NCI-H1694 (cell line): ENCODE measurements at regions not wholly inside any gene's neighbourhood (a gene's known extent, or its start where the extent isn't known, plus 50 kb on each side); places are given as distances from the start of the nearest gene placed in this dataset.

Source experiments
- DNase-seq: peaks from one replicate; lab custom pipeline; 2025; lab: John Stamatoyannopoulos, UW

DNA sequence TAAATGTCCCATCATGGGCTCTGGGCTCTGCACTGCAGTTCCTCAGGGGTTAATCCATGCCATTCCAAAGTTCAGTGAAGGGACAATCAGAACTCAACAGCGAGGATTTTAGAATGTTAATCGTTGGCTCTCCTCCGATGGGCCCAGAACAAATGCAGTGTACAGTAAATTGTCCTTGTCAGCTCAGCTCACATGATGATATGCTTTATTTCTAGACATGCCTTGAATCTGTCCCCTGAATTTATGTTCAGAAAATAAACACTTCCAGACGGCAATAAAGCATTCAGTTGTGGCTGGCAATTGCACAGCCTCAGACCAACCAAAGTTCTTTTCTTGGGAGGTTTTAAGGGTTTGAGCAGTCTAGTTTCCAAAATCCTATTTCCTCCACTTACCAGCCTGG is 981.2 kb downstream of the BCL11A start:
- no peak for DNase-seq

DNA sequence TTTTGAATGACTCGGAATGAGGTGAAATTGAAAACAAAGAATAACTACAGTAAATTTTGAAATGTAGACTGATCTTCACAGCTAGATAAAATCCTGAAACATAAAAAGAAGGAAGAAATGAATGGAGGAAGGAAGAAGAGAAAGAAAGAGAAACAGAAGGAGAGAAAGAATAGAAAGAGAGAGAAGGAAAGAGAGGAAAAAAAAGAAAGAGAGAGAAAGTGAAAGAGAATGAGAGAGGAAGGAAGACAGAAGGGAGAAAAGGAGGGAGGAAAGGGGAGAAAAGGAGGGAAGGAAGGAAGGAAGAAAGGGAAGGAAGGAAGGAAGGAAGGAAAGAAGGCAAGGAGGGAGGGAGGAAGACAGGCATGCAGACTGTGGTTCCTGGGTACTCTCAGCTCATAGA is 982.6 kb downstream of the BCL11A start:
- no peak for DNase-seq

DNA sequence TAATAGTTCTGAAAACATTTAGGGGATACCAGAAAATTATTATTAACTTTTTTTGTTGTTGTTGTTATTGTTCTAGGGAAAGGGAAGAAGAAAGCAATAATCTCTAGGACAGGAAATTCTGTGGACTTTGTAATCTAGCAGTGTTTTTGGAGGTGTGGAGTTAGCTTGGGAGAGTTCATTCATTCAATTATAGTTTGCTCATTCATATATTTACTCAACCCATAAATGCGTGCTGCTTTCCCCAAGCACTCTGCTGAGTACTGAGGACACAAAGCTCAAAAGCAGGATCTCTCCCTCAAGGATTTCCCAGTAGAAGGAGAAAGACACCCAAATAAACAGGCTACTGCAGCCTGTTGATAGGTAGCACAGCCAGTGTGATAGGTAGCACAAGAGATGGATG is 984.3 kb downstream of the BCL11A start:
- DNase-seq: no peak

DNA sequence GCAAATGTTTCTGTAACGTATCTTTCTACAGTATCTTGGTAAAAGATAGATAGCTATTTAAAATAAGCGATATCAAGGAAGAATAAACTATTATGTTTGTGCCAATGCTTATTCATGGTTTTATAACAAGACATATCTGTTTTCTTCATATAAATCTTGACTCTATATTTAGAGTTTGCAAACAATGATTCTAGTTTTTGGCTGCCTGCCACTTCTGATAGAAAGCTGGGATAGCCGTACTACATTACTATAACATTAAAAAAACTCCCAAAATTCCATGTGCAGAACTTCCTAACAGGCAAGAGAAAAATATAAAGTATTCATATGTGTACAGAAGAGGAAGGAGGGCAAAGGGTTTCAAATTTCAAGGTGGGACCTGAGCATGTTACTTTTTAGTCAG is 985.0 kb downstream of the BCL11A start:
- DNase-seq: no peak

DNA sequence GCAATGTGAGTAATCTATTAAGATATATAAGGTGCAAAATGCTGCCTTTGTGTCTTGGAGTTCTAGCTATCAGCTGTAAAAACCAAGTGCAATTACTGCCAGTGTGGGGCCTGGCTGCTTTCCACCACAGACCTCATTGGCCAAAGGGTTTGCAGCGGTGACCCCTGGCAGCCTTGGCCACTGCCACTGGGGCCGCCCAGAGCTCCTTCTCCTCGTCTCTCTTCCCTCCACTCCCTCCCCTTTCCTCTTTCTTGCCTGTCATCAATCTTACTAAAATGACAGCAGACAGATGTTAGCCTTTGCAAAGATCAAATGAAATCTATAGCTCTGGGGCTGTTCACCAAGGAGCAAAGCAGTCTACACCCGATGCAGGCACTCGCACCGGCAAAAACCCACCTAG is 986.3 kb downstream of the BCL11A start:
- peak; percentile 24 for DNase-seq

DNA sequence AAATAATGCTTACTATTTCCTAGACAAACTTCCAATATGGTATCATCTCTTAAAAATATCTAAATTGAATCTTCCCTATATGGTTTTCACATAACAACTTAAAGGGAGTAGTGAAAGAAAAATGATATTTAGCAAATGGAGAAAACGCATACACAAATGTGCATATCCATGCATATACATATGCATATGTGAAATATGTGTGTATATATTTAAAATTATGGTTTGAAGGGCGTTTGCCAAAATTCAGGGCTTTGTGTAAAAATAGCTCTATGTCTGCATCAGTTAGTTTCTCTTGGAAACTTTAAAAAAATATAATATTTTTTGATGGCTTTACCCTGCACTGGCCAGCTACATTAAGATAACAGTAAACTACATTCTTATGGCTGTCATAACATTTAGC is 986.7 kb downstream of the BCL11A start:
- DNase-seq: no peak

DNA sequence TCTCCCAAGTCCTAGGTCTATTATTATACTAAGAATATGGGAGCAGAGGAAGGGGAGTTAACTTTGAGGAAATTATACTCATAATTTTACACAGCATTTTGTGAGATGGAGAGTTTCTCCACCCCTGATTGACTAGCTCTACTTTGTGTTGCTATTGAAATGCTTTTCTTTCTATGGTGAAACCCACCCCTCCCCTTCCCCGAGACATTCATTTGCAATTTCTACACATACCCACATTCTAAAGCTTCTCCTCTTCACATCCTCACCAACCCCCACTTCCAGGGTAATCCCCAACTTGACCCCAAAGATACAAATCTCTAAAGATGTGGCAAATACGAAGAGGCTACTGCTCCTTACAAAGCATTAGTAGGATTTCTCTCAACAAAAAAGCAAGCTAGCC is 992.2 kb downstream of the BCL11A start:
- DNase-seq: no peak

DNA sequence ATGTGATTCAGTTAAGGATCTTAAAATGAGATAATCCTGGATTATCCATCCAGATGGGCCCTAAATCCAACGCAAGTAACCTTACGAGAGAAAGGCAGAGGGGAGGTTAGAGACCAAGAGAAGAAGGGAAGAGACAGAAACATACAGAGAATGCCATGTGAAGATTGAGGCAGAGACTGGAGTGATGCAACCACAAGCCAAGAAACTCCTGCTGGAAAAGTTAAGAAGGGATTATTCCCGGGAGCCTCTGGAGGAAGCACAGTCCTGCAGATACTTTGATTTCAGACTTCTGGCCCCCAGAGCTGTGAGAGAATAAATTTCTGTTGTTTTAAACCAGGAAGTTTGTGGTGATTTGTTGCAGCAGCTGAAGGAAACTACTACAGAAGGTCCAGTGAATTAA is 992.7 kb downstream of the BCL11A start:
- DNase-seq: no peak

DNA sequence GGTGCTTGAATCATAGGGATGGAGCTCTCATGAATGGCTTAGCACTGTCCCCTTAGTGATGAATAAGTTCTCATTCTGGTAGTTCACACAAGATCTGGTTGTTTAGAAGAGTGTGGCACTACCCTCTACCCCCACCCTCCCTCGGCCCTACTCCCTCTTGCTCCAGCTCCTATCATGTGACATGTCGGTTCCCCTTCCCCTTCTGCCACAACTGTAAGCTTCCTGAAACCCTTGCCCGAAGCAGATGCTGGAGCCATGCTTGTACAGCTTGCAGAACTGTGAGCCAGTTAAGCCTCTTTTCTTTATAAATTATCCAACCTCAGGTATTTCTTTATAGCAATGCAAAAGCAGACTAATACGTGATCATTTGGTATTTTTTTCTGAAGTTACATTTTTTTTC is 1012.6 kb downstream of the BCL11A start:
- no peak for DNase-seq

DNA sequence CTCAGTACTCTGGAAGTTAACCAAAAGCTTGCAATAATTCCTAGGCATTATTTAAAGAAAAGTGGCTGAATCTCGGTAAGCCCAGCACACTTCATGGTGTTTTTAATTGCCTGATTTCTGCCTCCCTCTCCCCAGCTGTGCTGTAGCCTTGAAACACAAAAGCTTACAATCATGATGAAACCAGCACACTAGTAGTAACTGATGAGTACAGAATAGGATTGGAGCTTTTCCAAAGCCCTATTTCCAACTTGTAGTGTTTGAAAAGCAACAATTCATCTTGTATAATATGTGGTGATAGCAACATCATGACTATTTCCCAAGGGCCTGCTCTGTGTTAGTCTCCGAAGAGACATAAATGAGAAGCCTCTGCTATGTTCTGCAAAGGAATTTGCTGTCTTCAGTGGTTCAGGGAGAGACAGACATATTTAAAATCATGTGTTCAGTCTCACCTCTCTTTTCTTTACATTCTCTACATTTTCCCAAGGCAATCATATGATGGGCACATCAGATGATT is 1015.0 kb downstream of the BCL11A start:
- no peak for DNase-seq

DNA sequence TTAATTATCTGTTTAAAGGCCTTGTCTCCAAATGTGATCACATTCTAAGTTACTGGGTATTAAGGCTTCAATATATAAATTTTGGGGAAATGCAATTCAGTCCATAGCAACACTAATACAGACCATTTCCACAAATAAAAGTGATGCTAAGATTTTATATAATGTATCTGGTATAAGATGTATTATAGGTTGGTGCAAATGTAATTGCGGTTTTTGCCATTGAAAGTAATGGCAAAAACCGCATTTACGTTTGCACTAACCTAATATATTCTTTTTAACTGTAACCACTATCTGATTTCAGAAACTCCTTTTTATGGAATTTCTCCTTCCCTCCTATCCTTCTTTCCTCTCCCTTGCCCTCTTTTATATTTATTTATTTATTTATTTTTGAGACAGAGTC is 1020.6 kb downstream of the BCL11A start:
- DNase-seq: no peak

DNA sequence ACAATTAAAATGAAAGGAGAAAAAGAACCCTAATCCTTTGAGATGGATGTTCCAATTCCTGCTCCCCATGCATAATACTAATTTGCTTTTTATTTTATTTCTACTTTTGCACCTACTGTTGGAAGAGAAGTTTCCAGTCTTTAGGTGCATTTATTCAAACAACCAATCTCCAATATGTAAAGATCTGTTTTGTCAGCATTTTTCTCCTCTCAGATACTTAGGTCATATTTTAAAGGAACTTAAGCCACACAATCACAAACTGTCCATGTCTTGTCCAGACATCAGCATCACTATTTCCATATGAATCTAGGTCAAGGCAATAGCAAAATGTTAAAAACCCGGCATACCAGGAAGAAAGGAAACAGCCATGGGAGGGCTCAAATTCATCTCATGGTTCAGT is 1023.2 kb downstream of the BCL11A start:
- DNase-seq: no peak

DNA sequence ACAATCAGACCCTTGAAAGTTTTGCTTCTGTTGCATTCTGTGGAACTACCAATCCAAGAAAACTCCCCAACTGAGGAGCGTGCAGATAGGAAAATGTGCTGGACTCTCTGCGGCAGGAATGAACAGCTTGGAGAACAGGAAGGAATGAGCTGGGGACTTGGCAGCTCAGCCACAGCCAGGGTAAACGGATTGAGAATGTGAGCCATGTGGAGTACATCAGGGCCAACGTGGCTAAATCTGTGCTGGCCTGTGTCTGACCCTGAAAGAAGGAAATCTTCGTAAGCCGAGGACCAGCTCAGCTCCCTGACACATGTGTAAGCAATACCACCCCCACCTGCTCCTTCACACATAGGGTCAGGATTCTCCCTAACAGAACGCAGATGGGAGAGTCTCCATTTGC is 1023.7 kb downstream of the BCL11A start:
- no peak for DNase-seq

DNA sequence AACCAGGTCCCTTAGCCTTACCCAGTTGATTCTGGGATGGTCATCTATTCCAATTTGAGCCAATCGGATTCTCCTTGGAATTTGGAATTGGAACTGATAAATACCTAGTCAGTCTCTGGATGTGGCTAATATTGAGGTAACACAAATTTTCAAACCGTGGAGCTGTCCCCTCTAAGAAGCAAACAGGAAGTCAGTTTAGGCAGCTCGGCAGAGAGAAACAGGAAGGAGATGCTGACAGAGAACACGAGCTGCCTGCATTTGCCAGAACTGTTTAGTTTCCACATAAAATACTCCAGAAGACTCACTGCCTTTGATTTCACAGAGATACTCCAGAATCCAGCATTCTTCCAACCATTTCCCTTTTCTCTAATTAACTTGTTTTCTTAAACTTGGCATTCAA is 1024.9 kb downstream of the BCL11A start:
- no peak for DNase-seq

DNA sequence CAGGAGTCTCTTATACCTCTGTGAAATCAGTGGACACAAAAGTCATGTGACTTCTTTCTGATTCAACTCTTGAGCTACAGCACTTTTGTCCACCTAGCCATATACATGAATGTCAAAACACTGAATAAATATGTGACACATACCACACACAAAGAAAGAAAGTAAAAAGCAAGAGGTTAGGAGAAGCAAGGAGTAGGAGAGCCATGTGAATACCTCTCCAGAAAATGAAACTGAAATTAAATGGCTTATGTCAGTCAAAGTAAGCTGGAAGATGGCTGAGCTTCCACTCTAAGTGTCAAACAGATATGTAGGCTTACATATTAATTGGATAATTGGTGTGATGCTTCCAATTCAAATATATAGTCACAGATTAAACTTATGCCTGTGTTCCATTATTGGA is 1050.5 kb downstream of the BCL11A start:
- DNase-seq: no peak

DNA sequence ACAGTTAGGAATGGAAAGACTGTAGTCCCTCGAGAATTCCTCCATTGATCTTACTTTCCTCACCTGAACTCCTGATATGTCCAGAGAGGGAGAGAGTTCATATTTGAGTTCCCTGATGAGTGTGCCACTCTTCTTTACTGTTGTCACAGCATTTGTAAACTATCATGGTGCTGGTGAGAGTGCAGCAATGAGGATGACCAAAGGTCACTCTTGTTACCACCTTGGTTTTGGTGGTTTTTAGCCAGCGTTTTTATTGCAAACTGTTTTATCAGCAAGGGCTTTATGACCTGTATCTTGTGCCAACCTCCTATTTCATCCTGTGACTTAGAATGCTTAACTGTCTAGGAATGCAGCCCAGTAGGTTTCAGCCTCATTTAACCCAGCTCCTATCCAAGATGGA is 1062.5 kb downstream of the BCL11A start:
- DNase-seq: no peak

DNA sequence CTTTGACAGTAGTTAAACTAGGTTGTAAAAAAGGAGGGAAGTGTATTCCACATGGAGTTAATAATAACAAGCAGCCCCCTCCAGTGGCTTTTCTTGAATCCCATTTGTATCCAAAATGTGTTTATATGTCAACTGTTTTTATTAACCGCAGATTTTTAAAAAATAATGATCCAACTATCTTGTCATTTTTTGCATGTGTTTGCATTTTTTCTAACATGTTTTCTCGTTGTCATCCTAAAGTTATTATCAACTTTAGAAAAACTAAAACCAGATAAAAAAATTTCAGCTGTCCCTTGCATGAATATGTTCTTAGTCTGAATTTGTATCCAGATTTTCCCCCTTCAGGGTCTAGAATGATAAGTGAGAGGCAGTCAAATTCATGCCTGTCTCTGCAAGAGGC is 1063.3 kb downstream of the BCL11A start:
- no peak for DNase-seq

DNA sequence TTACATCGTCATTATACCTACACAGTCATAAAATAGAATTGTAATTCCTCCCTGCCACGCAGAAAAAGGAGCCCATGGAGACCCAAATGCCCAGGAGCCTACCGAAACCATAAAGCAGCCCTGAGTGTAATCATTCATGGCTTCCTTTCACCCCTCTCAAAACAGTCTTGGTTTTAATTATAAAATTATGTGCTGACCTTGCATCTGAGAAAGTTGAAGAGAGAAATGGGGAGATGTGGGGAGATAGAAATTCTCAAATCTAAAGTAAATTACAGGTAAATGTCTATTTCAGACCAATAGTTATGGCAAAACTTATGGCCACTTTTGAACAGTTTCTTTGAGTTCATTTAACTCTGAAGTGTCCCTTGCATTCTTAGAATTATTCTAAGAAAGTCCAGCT is 1068.8 kb downstream of the BCL11A start:
- no peak for DNase-seq

DNA sequence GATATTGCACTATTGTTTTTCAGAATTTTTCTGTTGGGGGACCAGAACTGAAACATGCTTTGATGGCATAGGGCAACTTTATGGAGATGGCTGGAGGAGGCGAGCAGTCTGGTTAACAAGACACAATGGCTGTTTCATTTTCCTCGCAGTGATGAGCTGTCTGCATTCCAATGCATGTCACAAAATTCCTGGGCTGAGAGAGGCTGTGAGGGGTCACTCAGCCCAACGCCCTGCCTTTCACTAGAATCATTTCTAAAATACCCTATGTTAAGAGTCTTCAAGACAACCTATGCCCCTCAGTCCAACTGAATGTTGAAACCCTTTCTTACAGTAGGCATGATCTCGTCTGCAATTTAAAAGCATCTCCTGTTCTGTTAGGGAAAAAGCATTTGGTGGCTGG is 1090.0 kb downstream of the BCL11A start:
- DNase-seq: no peak

DNA sequence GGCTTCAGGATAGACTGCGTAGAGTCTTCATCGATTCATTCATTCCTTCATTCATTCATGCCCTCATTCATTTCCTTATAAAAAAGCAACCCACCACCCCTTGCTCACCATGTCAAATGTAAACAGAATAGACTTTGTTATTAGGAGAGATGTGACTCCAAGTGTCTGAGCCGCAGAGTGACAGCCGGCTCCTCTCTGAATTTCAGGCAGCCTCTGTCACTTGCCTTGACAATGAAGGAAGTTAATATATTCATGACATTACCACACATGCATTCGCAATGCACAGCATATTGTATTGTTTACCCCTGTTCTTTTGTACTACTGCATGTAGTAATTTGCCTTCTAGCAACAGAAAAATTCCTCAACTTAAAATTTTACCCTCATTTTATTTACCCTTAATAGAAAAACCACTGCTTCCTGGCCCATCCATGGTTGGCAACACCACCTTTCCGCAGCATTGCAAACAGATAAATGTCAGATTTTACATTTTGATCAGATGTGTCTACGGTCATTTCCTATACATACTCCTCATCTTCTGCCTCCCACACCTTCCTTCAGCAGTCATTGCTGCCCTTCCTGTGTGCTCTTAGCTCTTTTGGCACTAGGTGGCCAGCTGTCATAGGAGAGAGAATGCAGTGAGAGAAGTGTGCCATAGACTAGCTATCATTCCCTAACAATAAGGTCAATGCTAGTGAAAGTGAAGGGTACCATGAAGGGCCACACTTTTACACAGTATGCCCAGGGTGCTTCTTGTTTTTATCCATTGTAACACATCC is 1090.8 kb downstream of the BCL11A start:
- DNase-seq: no peak

DNA sequence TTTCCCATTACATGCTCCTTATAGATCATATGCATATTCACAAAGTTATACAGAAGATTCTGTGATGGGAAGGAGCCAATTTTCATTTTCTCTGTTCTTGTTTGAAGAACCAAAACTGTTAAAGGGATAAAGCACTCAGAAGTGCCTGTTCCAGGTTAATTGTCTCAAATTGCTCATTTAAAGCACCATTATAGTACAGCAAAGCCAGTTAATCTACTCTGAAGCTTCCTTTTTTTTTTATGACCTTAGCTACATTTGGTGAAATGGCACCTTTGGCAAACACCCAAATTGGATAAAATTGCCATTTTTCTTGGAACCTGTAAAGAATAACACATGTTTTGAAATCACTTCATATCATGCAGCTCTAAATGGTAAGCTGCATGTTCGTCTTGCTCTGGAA is 1092.3 kb downstream of the BCL11A start:
- DNase-seq: no peak

DNA sequence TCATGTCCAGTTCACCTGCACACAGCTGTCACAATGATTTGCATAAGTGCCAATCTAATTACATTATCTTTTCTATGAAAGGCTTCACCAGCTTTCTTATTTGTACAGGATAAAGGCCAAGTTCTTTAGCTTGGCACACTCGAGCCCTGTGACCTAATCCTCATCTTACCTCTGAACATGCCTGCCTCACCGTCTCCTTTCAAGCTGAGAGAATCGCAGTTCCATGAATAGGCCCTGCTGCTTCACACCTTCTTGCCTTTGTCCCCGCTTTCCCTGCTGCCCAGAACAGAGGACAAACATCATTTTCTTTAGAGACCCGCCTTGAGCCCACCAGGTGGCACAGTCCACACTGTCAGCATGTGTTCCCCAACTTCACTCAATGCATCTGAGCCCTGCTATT is 1094.7 kb downstream of the BCL11A start:
- DNase-seq: no peak

DNA sequence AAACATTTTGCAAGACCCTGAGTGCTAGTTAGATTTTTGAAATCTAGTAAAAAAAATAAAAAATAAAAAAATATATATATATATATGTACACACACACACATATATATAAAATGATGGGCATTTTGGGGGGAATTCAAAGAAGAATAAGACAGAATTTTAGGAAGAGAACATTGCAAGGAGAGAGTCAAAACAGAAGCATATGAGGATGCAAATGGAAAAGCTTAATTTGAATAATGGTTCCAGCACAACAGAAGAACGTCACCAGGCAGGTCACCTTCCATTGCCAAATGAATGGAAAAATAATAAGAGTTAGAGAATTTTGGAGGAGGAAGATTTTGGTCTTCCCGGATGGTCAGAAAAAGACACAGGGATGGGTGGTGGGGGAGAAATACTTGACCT is 1097.2 kb downstream of the BCL11A start:
- DNase-seq: no peak

DNA sequence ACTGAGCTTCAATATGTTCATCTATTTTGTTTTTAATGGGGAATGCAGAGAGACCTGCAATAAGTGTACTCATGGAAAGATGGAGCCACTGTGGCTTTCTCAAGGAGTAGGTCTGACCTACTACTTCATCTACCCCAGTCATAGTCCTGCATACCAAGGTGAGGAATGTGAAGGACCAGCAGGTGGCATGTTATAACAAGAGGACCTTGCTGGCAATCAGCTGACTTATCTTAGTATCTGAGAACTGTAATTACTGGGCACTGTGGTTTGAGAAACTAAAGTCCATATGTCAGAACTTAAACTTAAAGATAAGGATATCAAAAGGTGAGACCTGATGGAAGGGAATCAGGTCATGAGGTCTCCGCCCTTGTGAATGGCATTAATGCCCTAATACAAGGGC is 1104.2 kb downstream of the BCL11A start:
- no peak for DNase-seq
